ENCODE measurements at regions not wholly inside any gene's neighbourhood (a gene's known extent, or its start where the extent isn't known, plus 50 kb on each side); places are given as distances from the start of the nearest gene placed in this dataset.

- DNase-seq (ENCODE audit: low read depth in 1 of 2, low spot score in 1 of 2): no peak
- H3K27me3 ChIP-seq (ENCODE audit: insufficient read depth, poor library complexity, severe bottlenecking): no peaks in the 10 kb centered on the region
- H3K4me3 ChIP-seq (replicated peaks; ENCODE audit: insufficient read depth, low read length): no peak overlapping the region
- no peak overlapping the region for H3K27ac ChIP-seq (replicated peaks)
- TF ChIP-seq REST (IDR thresholded peaks at IDR 0.05; ENCODE audit: insufficient replicate concordance, low read depth) (no peak), POLR2AphosphoS5 (IDR thresholded peaks at IDR 0.05; ENCODE audit: low read depth) (no peak), SPI1 (IDR thresholded peaks at IDR 0.05; ENCODE audit: borderline replicate concordance, low read depth) (no peak), GABPA (IDR thresholded peaks at IDR 0.05; ENCODE audit: low read depth) (no peak), CTCF (IDR thresholded peaks at IDR 0.05; ENCODE audit: insufficient read depth, low read length) (no peak)
Observed at GRCh38 chr18:44093253-44093652, 587.4 kb upstream of the SETBP1 start.

GRCh38 chr18:44096016-44096415 lies 584.7 kb upstream of the SETBP1 start:
- no peak for TF ChIP-seq CTCF (IDR thresholded peaks at IDR 0.05; ENCODE audit: insufficient read depth, low read length)
- TF ChIP-seq GABPA (IDR thresholded peaks at IDR 0.05; ENCODE audit: low read depth): no peak
- TF ChIP-seq REST (IDR thresholded peaks at IDR 0.05; ENCODE audit: insufficient replicate concordance, low read depth): no peak
- no peak for TF ChIP-seq POLR2AphosphoS5 (IDR thresholded peaks at IDR 0.05; ENCODE audit: low read depth)
- Histone ChIP-seq H3K4me3 (replicated peaks; ENCODE audit: insufficient read depth, low read length) (no peak overlapping the region), H3K27me3 (ENCODE audit: insufficient read depth, poor library complexity, severe bottlenecking) (no peaks in the 10 kb centered on the region), H3K27ac (replicated peaks) (no peak overlapping the region)
- DNase-seq (ENCODE audit: low read depth in 1 of 2, low spot score in 1 of 2): no peak

GRCh38 chr18:44098551-44099098 lies 582.1 kb upstream of the SETBP1 start:
- Histone ChIP-seq H3K27ac (replicated peaks) (no peak overlapping the region), H3K4me3 (replicated peaks; ENCODE audit: insufficient read depth, low read length) (no peak overlapping the region), H3K27me3 (ENCODE audit: insufficient read depth, poor library complexity, severe bottlenecking) (no peaks in the 10 kb centered on the region)
- no peak for TF ChIP-seq CTCF (IDR thresholded peaks at IDR 0.05; ENCODE audit: insufficient read depth, low read length)
- TF ChIP-seq POLR2AphosphoS5 (IDR thresholded peaks at IDR 0.05; ENCODE audit: low read depth): no peak
- no peak for TF ChIP-seq SPI1 (IDR thresholded peaks at IDR 0.05; ENCODE audit: borderline replicate concordance, low read depth)
- no peak for TF ChIP-seq REST (IDR thresholded peaks at IDR 0.05; ENCODE audit: insufficient replicate concordance, low read depth)
- no peak for TF ChIP-seq GABPA (IDR thresholded peaks at IDR 0.05; ENCODE audit: low read depth)
- no peak for DNase-seq (ENCODE audit: low read depth in 1 of 2, low spot score in 1 of 2)

All from HL-60 (cell line).